Left lung (tissue), 4 donors: ENCODE measurements at regions not wholly inside any gene's neighbourhood (a gene's known extent, or its start where the extent isn't known, plus 50 kb on each side); places are given as distances from the start of the nearest gene placed in this dataset.
"Not testable (repeated sequence)": the region's sequence is repeated elsewhere in the genome, so short reads cannot be mapped to it uniquely, and the experiment has no call there.

Source experiments
- ATAC-seq: fragments of 200-7000 bp; cut with Tn5 transposase; one replicate; pipeline ENCODE4 v1.9.1; 2020; ENCODE audit warnings: moderate library complexity
- DNase-seq, 4 donors: peaks; one replicate each; pipeline ENCODE4 v3.0.0-alpha.2; 2013 to 2020
- H3K27ac ChIP-seq, 2 donors: fragments of 200-600 bp; sonication (generic) in 1 of 2; one replicate each; pipeline versions ENCODE4 v1.5.0 to v1.8.0; 2020 to 2021
- H3K27me3 ChIP-seq, 2 donors: fragments of 200-600 bp; sonication (generic) in 1 of 2; one replicate each; pipeline versions ENCODE4 v1.5.0 to v1.8.0; 2020 to 2021
- H3K36me3 ChIP-seq, 2 donors: fragments of 200-600 bp; sonication (generic) in 1 of 2; one replicate each; pipeline versions ENCODE4 v1.5.0 to v1.8.0; 2020 to 2021
- H3K4me1 ChIP-seq, 2 donors: fragments of 200-600 bp; one replicate each; pipeline ENCODE4 v1.8.0; 2021
- H3K4me3 ChIP-seq, 2 donors: fragments of 200-600 bp; sonication (generic) in 1 of 2; one replicate each; pipeline versions ENCODE4 v1.5.0 to v1.8.0; 2020 to 2021; ENCODE audit warnings: mild to moderate bottlenecking in 1 of 2
- H3K9me3 ChIP-seq, 2 donors: fragments of 200-600 bp; sonication (generic) in 1 of 2; one replicate each; pipeline versions ENCODE4 v1.5.0 to v1.8.0; 2020 to 2021
- CTCF ChIP-seq, 2 donors: fragments of 200-600 bp; sonication (generic) in 1 of 2; IDR thresholded peaks; one replicate each; pipeline versions ENCODE4 v1.5.0 to v1.8.0; 2021; ENCODE audit warnings: antibody characterized with exemption in 2 of 2
- intact Hi-C, 2 donors: fragments of 100-400 bp; cut with DNase I; formaldehyde crosslinking; loops; one replicate each; pipeline versions ENCODE4 v1.11.2 to v1.14.2; 2022
- donor health status: DM: no; HTN: yes; CAD: no.
- donor health status: DM: no; HTN: no; CAD: no.

GRCh38 chr6:69570106-69570505, 226.7 kb downstream of the LMBRD1 start:
- Histone ChIP-seq H3K4me1 (no peaks in the 10 kb centered on the region), H3K9me3 (no peaks in the 10 kb centered on the region), H3K36me3 (no peaks in the 10 kb centered on the region), H3K27me3 (no peaks in the 10 kb centered on the region), H3K27ac (no peak overlapping the region), H3K4me3 (no peak overlapping the region)
- no peak for TF ChIP-seq CTCF (IDR thresholded peaks at IDR 0.05)
- DNase-seq (no peak), ATAC-seq (no peak)
- intact Hi-C loops, result no loop called here

- ATAC-seq, H3K27ac ChIP-seq, H3K27me3 ChIP-seq, intact Hi-C loops, H3K4me1 ChIP-seq, H3K4me3 ChIP-seq, DNase-seq, H3K36me3 ChIP-seq: not testable (repeated sequence)
- H3K9me3 ChIP-seq, result peaks cover 0 to 14% of the 10 kb centered on the region in 2 donors
Observed at GRCh38 chr6:69560597-69560996, 236.2 kb downstream of the LMBRD1 start.

GRCh38 chr6:69555088-69555638, 241.6 kb downstream of the LMBRD1 start:
- H3K9me3 ChIP-seq, result no peaks in the 10 kb centered on the region
- no peak overlapping the region for H3K27ac ChIP-seq

GRCh38 chr6:69542494-69542893, 254.3 kb downstream of the LMBRD1 start:
- intact Hi-C loops, result no loop called here
- ATAC-seq (no peak), DNase-seq (no peak)
- Histone ChIP-seq H3K36me3 (no peaks in the 10 kb centered on the region), H3K4me1 (no peaks in the 10 kb centered on the region), H3K27me3 (no peaks in the 10 kb centered on the region), H3K4me3 (no peak overlapping the region), H3K9me3 (no peaks in the 10 kb centered on the region), H3K27ac (no peak overlapping the region)
- no peak for TF ChIP-seq CTCF (IDR thresholded peaks at IDR 0.05)

More at GRCh38 chr6:69555088-69555638, 241.6 kb downstream of the LMBRD1 start:
- Histone ChIP-seq H3K4me1 (no peaks in the 10 kb centered on the region), H3K36me3 (no peaks in the 10 kb centered on the region), H3K27me3 (no peaks in the 10 kb centered on the region), H3K4me3 (no peak overlapping the region)
- intact Hi-C loops, result no loop called here
- ATAC-seq (no peak), DNase-seq (no peak)
- TF ChIP-seq CTCF (IDR thresholded peaks at IDR 0.05), result no peak

- no peak overlapping the region for H3K27ac ChIP-seq
- H3K4me1 ChIP-seq, result no peaks in the 10 kb centered on the region
- no peak for TF ChIP-seq CTCF (IDR thresholded peaks at IDR 0.05)
- no peaks in the 10 kb centered on the region for H3K27me3 ChIP-seq
- peaks cover 0 to 4% of the 10 kb centered on the region in 2 donors for H3K9me3 ChIP-seq
- no peak for ATAC-seq
- intact Hi-C loops, result no loop called here
- H3K4me3 ChIP-seq, result no peak overlapping the region
- no peaks in the 10 kb centered on the region for H3K36me3 ChIP-seq
- DNase-seq, result no peak
Observed at GRCh38 chr6:69527921-69528476, 268.8 kb downstream of the LMBRD1 start.

GRCh38 chr6:69515480-69515879, 281.3 kb downstream of the LMBRD1 start:
- H3K36me3 ChIP-seq, H3K4me3 ChIP-seq, intact Hi-C loops, ATAC-seq, H3K27me3 ChIP-seq, DNase-seq, H3K9me3 ChIP-seq, H3K27ac ChIP-seq, H3K4me1 ChIP-seq: not testable (repeated sequence)
